Tibial artery (tissue), 4 donors: ENCODE measurements at regions not wholly inside any gene's neighbourhood (a gene's known extent, or its start where the extent isn't known, plus 50 kb on each side); places are given as distances from the start of the nearest gene placed in this dataset.

Source experiments
- DNase-seq, 2 donors: peaks; one replicate each; pipeline ENCODE4 v3.0.0-alpha.2; 2019
- H3K27ac ChIP-seq, 2 donors: fragments of 200-600 bp; sonication (generic) in 1 of 2; 1 replicate in 1 of 2; 2 replicates in 1 of 2; pipeline ENCODE4 v1.5.1; 2018 to 2019; ENCODE audit warnings: mild to moderate bottlenecking in 1 of 2
- H3K27me3 ChIP-seq, 2 donors: fragments of 200-600 bp; sonication (generic) in 1 of 2; one replicate each; pipeline versions ENCODE4 v1.5.1 to v1.6.0; 2016 to 2019
- H3K36me3 ChIP-seq, 3 donors: fragments of 200-600 bp; sonication (generic) in 2 of 3; one replicate each; pipeline ENCODE4 v1.5.1; 2016 to 2019; ENCODE audit warnings: mild to moderate bottlenecking in 2 of 3
- H3K4me1 ChIP-seq, 4 donors: fragments of 200-600 bp; sonication (generic) in 2 of 4; 1 replicate in 3 of 4; 2 replicates in 1 of 4; pipeline ENCODE4 v1.5.1; 2016 to 2019
- H3K4me3 ChIP-seq, 2 donors: fragments of 200-600 bp; sonication (generic) in 1 of 2; 1 replicate in 1 of 2; 2 replicates in 1 of 2; pipeline ENCODE4 v1.5.1; 2018 to 2019; ENCODE audit warnings: mild to moderate bottlenecking in 2 of 2
- H3K9me3 ChIP-seq, 3 donors: fragments of 200-600 bp; sonication (generic) in 1 of 3; one replicate each; pipeline ENCODE4 v1.5.1; 2016 to 2019
- CTCF ChIP-seq, 2 experiments: fragments of 200-600 bp in 1 of 2; fragments of 450-650 bp in 1 of 2; IDR thresholded peaks; one replicate each; pipeline ENCODE4 v1.5.1; 2017 to 2019; ENCODE audit warnings: antibody characterized with exemption in 2 of 2, mild to moderate bottlenecking in 1 of 2, moderate library complexity in 1 of 2
- intact Hi-C: fragments of 100-400 bp; cut with DNase I; formaldehyde crosslinking; loops from one replicate; pipeline ENCODE4 v1.15.0; 2023; ENCODE audit warnings: low total_unique reads

DNA sequence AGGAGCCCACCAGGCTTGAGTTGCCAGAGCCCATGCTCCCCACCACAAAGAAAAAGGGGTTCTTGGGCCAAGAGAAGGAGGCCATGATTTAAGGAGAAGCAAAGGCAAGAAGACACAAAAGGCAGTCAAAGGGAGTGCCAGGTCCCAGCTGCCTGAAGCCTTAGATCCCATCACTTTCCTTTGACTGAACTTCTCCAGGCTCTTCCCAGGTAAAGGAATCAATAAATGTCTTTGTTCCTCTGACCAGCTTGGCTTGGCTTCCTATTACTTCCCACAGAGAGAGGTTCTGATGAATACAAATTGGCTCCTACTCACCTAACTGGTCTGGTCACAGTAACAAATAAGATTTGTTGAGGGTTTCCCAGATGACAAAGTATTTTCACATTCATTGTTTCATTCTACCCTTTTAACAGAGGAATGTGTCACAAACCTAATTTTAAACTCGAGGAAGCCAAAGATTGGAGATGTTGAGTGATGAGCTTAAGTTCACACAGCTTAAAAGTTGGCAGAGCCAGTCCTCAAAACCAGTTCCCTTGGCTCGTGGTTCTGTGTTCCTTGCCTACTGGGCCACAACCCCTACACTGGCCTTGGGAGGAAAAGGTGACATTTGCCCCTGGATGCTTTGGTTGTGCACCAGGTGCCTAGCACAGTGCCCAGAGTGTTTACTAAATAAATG, 96.4 kb upstream of the SESN3 start:
- intact Hi-C loops, result no loop called here

GRCh38 chr11:95325777-95326258, 94.8 kb upstream of the SESN3 start:
- Histone ChIP-seq H3K36me3 (no peaks in the 10 kb centered on the region), H3K4me1 (no peaks in the 10 kb centered on the region), H3K27ac (no peak overlapping the region), H3K9me3 (no peaks in the 10 kb centered on the region), H3K27me3 (no peaks in the 10 kb centered on the region), H3K4me3 (no peak overlapping the region)
- no peak for DNase-seq
- intact Hi-C loops, result no loop called here
- TF ChIP-seq CTCF (IDR thresholded peaks at IDR 0.05), result no peak

More for the DNA sequence above, 96.4 kb upstream of the SESN3 start:
- Histone ChIP-seq H3K36me3 (no peaks in the 10 kb centered on the region), H3K4me1 (no peaks in the 10 kb centered on the region), H3K27me3 (no peaks in the 10 kb centered on the region), H3K9me3 (no peaks in the 10 kb centered on the region), H3K27ac (no peak overlapping the region), H3K4me3 (no peak overlapping the region)
- no peak for TF ChIP-seq CTCF (IDR thresholded peaks at IDR 0.05)
- DNase-seq, result no peak

DNA sequence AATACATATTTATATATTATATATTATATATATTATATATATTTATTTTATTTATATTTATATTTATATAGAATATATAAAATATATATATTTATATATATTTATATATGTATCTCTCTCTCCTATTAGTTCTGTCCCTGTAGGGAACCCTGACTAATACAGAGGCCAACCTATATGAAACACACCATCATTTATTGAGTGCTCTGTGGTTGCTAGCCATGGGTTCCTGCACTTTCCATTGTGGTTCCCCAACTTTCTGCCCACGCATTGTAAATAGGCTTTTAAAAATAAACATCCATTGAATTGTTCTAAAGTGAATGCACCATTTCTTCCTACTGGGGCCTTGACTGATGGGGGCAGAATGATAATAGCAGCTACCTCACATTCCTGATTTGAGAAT, 93.8 kb upstream of the SESN3 start:
- no peaks in the 10 kb centered on the region for H3K9me3 ChIP-seq
- H3K36me3 ChIP-seq, result no peaks in the 10 kb centered on the region
- no peaks in the 10 kb centered on the region for H3K4me1 ChIP-seq
- H3K4me3 ChIP-seq, result no peak overlapping the region
- no peak for TF ChIP-seq CTCF (IDR thresholded peaks at IDR 0.05)
- no peak for DNase-seq
- no peaks in the 10 kb centered on the region for H3K27me3 ChIP-seq
- no peak overlapping the region for H3K27ac ChIP-seq
- intact Hi-C loops, result no loop called here

DNA sequence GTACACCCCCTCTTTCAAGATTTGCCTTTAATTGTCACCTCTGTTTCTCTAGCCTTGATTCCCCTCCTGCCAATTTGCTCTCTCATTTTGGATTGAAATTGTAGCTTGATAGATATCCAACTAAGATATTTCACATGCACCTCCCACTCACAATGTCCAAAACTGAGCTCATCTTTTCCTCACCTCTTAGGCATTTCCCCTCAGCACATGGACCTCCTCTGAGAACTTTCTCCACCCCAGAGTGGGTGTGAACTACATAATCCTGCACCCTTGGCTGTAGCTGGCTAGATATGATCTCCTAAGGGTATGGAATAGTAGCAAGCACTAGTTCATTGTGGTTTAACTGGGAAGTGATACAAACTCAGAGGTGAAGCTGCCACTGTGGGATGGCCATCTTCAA, 91.5 kb upstream of the SESN3 start:
- Histone ChIP-seq H3K9me3 (no peaks in the 10 kb centered on the region), H3K4me1 (no peaks in the 10 kb centered on the region), H3K27ac (no peak overlapping the region), H3K27me3 (no peaks in the 10 kb centered on the region), H3K4me3 (no peak overlapping the region), H3K36me3 (no peaks in the 10 kb centered on the region)
- intact Hi-C loops, result no loop called here
- no peak for TF ChIP-seq CTCF (IDR thresholded peaks at IDR 0.05)
- DNase-seq, result no peak

DNA sequence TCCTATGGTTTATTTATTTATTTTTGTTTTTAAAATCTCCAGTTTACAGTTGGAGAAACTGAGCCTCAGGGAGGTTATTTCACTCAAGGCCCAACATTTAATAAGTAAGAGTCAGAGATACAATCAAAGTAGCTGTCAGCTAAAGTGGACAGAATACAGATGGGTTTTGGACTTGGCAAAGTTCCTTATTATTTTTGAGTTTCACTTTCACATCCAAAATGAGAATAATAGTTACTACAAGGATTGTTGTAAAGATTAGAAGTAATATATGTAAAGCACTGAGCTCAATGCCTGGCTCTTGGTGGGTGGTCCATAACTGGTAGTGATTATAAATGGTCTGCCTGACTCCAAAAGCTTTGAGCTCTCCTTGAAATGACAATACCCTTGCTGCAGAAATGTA, 87.5 kb upstream of the SESN3 start:
- H3K36me3 ChIP-seq, result no peaks in the 10 kb centered on the region
- no peak for DNase-seq
- intact Hi-C loops, result no loop called here
- no peaks in the 10 kb centered on the region for H3K27me3 ChIP-seq
- no peaks in the 10 kb centered on the region for H3K4me1 ChIP-seq
- H3K27ac ChIP-seq, result no peak overlapping the region
- H3K9me3 ChIP-seq, result no peaks in the 10 kb centered on the region
- no peak overlapping the region for H3K4me3 ChIP-seq
- no peak for TF ChIP-seq CTCF (IDR thresholded peaks at IDR 0.05)
